ENCODE measurements at regions not wholly inside any gene's neighbourhood (a gene's known extent, or its start where the extent isn't known, plus 50 kb on each side); places are given as distances from the start of the nearest gene placed in this dataset.

- DNase-seq, result no peak
Observed at GRCh38 chr14:104373855-104374717, 205.5 kb upstream of the C14orf180 start.

- DNase-seq, result no peak
Observed at GRCh38 chr14:104374718-104375080, 204.9 kb upstream of the C14orf180 start.

GRCh38 chr14:104375551-104376201 is 203.9 kb upstream of the C14orf180 start:
- DNase-seq, result no peak

- no peak for DNase-seq
Observed at GRCh38 chr14:104376202-104377140, 203.1 kb upstream of the C14orf180 start.

- DNase-seq, result no peak
Observed at GRCh38 chr14:104377256-104377655, 202.3 kb upstream of the C14orf180 start.

- no peak for DNase-seq
Observed at GRCh38 chr14:104378698-104379113, 200.9 kb upstream of the C14orf180 start.

GRCh38 chr14:104382361-104383087 is 197.0 kb upstream of the C14orf180 start:
- DNase-seq, result no peak

GRCh38 chr14:104383088-104383995 is 196.2 kb upstream of the C14orf180 start:
- no peak for DNase-seq

GRCh38 chr14:104383996-104384775 is 195.4 kb upstream of the C14orf180 start:
- DNase-seq, result no peak

GRCh38 chr14:104384776-104385071 is 194.8 kb upstream of the C14orf180 start:
- DNase-seq, result no peak

GRCh38 chr14:104385111-104385510 is 194.5 kb upstream of the C14orf180 start:
- DNase-seq, result no peak

- no peak for DNase-seq
Observed at GRCh38 chr14:104385531-104386101, 193.9 kb upstream of the C14orf180 start.

GRCh38 chr14:104386151-104386841 is 193.3 kb upstream of the C14orf180 start:
- no peak for DNase-seq

- DNase-seq, result no peak
Observed at GRCh38 chr14:104387022-104388010, 192.2 kb upstream of the C14orf180 start.

GRCh38 chr14:104388011-104388521 is 191.5 kb upstream of the C14orf180 start:
- DNase-seq, result no peak

GRCh38 chr14:104388541-104389325 is 190.8 kb upstream of the C14orf180 start:
- DNase-seq, result no peak
